ENCODE measurements at regions not wholly inside any gene's neighbourhood (a gene's known extent, or its start where the extent isn't known, plus 50 kb on each side); places are given as distances from the start of the nearest gene placed in this dataset.

- H3K4me3 ChIP-seq (ENCODE audit: low read length): no peak overlapping the region
- TF ChIP-seq ZNF274 (IDR thresholded peaks at IDR 0.05; ENCODE audit: low read depth, low read length): no peak
Observed at GRCh38 chr11:116258821-116259220, 514.0 kb downstream of the BUD13 start.

GRCh38 chr11:116257883-116258282 is 514.9 kb downstream of the BUD13 start:
- no peak for TF ChIP-seq ZNF274 (IDR thresholded peaks at IDR 0.05; ENCODE audit: low read depth, low read length)

GRCh38 chr11:116257092-116257491 is 515.7 kb downstream of the BUD13 start:
- H3K4me3 ChIP-seq (ENCODE audit: low read length): no peak overlapping the region
- no peak for TF ChIP-seq ZNF274 (IDR thresholded peaks at IDR 0.05; ENCODE audit: low read depth, low read length)

More at GRCh38 chr11:116257883-116258282, 514.9 kb downstream of the BUD13 start:
- no peak overlapping the region for H3K4me3 ChIP-seq (ENCODE audit: low read length)

- no peak overlapping the region for H3K4me3 ChIP-seq (ENCODE audit: low read length)
- no peak for TF ChIP-seq ZNF274 (IDR thresholded peaks at IDR 0.05; ENCODE audit: low read depth, low read length)
Observed at GRCh38 chr11:116256215-116256614, 516.6 kb downstream of the BUD13 start.

- no peak overlapping the region for H3K4me3 ChIP-seq (ENCODE audit: low read length)
Observed at GRCh38 chr11:116255321-116255953, 517.4 kb downstream of the BUD13 start.

GRCh38 chr11:116250155-116250554 is 522.6 kb downstream of the BUD13 start:
- no peak overlapping the region for H3K4me3 ChIP-seq (ENCODE audit: low read length)
- no peak for TF ChIP-seq ZNF274 (IDR thresholded peaks at IDR 0.05; ENCODE audit: low read depth, low read length)

More at GRCh38 chr11:116255321-116255953, 517.4 kb downstream of the BUD13 start:
- TF ChIP-seq ZNF274 (IDR thresholded peaks at IDR 0.05; ENCODE audit: low read depth, low read length): no peak

- TF ChIP-seq ZNF274 (IDR thresholded peaks at IDR 0.05; ENCODE audit: low read depth, low read length): no peak
- no peak overlapping the region for H3K4me3 ChIP-seq (ENCODE audit: low read length)
Observed at GRCh38 chr11:116249561-116249960, 523.2 kb downstream of the BUD13 start.

- no peak for TF ChIP-seq ZNF274 (IDR thresholded peaks at IDR 0.05; ENCODE audit: low read depth, low read length)
Observed at GRCh38 chr11:116244889-116245288, 527.9 kb downstream of the BUD13 start.

GRCh38 chr11:116244439-116244838 is 528.3 kb downstream of the BUD13 start:
- no peak for TF ChIP-seq ZNF274 (IDR thresholded peaks at IDR 0.05; ENCODE audit: low read depth, low read length)

More at GRCh38 chr11:116244889-116245288, 527.9 kb downstream of the BUD13 start:
- H3K4me3 ChIP-seq (ENCODE audit: low read length): no peak overlapping the region

GRCh38 chr11:116243991-116244390 is 528.8 kb downstream of the BUD13 start:
- no peak overlapping the region for H3K4me3 ChIP-seq (ENCODE audit: low read length)
- TF ChIP-seq ZNF274 (IDR thresholded peaks at IDR 0.05; ENCODE audit: low read depth, low read length): no peak

More at GRCh38 chr11:116244439-116244838, 528.3 kb downstream of the BUD13 start:
- H3K4me3 ChIP-seq (ENCODE audit: low read length): no peak overlapping the region

- no peak for TF ChIP-seq ZNF274 (IDR thresholded peaks at IDR 0.05; ENCODE audit: low read depth, low read length)
- H3K4me3 ChIP-seq (ENCODE audit: low read length): no peak overlapping the region
Observed at GRCh38 chr11:116242006-116242405, 530.8 kb downstream of the BUD13 start.

- no peak for TF ChIP-seq ZNF274 (IDR thresholded peaks at IDR 0.05; ENCODE audit: low read depth, low read length)
- H3K4me3 ChIP-seq (ENCODE audit: low read length): no peak overlapping the region
Observed at GRCh38 chr11:116240710-116241109, 532.1 kb downstream of the BUD13 start.

GRCh38 chr11:116239247-116239646 is 533.5 kb downstream of the BUD13 start:
- H3K4me3 ChIP-seq (ENCODE audit: low read length): no peak overlapping the region
- no peak for TF ChIP-seq ZNF274 (IDR thresholded peaks at IDR 0.05; ENCODE audit: low read depth, low read length)

- no peak for TF ChIP-seq ZNF274 (IDR thresholded peaks at IDR 0.05; ENCODE audit: low read depth, low read length)
- H3K4me3 ChIP-seq (ENCODE audit: low read length): no peak overlapping the region
Observed at GRCh38 chr11:116234989-116235568, 537.7 kb downstream of the BUD13 start.

GRCh38 chr11:116233561-116233960 is 539.2 kb downstream of the BUD13 start:
- no peak overlapping the region for H3K4me3 ChIP-seq (ENCODE audit: low read length)
- no peak for TF ChIP-seq ZNF274 (IDR thresholded peaks at IDR 0.05; ENCODE audit: low read depth, low read length)

Measured in GM08714 (cell line).